ENCODE measurements at regions not wholly inside any gene's neighbourhood (a gene's known extent, or its start where the extent isn't known, plus 50 kb on each side); places are given as distances from the start of the nearest gene placed in this dataset.

GRCh38 chr6:14321992-14322772 is 204.6 kb downstream of the CD83 start:
- no peak overlapping the region for H3K4me3 ChIP-seq (replicated peaks in 1 of 2; ENCODE audit: low read depth in 2 of 2, low read length in 2 of 2)
- TF ChIP-seq, protein P1, sequence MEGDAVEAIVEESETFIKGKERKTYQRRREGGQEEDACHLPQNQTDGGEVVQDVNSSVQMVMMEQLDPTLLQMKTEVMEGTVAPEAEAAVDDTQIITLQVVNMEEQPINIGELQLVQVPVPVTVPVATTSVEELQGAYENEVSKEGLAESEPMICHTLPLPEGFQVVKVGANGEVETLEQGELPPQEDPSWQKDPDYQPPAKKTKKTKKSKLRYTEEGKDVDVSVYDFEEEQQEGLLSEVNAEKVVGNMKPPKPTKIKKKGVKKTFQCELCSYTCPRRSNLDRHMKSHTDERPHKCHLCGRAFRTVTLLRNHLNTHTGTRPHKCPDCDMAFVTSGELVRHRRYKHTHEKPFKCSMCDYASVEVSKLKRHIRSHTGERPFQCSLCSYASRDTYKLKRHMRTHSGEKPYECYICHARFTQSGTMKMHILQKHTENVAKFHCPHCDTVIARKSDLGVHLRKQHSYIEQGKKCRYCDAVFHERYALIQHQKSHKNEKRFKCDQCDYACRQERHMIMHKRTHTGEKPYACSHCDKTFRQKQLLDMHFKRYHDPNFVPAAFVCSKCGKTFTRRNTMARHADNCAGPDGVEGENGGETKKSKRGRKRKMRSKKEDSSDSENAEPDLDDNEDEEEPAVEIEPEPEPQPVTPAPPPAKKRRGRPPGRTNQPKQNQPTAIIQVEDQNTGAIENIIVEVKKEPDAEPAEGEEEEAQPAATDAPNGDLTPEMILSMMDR (IDR thresholded peaks at IDR 0.05; ENCODE audit: low read depth, low read length): no peak
- no peak for DNase-seq (ENCODE audit: low read depth in 2 of 2)

DNA sequence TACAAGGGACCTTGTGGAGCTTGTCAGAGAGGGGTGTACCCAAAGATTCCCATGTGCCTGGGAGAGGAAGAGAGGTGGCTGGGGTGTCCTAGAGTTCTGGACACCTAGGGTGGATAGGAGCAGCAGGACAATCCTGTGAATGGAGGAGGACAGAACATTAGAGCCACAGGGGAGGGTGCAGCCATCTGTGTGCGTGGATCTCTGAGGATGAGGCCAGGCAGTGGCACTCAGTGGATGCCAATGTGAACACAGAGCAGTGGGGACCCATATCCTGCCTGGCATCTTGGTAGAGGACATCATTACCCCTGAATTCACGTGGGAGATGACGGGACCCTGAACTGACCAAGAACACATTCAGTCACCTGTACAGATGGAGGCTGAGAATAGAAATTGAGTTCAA is 205.3 kb downstream of the CD83 start:
- TF ChIP-seq, protein P1 (IDR thresholded peaks at IDR 0.05; ENCODE audit: low read depth, low read length): no peak
- H3K4me3 ChIP-seq (replicated peaks in 1 of 2; ENCODE audit: low read depth in 2 of 2, low read length in 2 of 2): no peak overlapping the region
- DNase-seq (ENCODE audit: low read depth in 2 of 2): no peak

DNA sequence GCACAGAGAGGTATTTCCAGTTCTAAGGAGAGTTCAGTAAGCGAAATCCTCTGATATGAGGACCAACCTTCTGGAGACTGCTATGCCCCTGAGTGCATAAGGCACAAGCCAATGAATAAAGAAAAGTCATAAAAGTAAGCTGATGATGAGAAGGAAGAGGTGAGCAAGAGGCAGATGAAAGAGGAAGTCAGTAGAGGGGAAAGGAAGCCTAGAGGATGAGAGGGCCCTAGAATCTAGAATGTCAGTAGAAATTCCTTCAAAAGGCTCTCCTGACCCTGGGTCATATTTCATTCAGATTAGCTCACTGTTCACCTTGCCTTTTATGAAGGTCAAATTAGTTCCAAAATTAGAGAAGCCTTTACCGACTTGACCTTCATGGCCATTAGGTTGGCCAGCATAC is 209.2 kb downstream of the CD83 start:
- DNase-seq (ENCODE audit: low read depth in 2 of 2): no peak
- H3K4me3 ChIP-seq (replicated peaks in 1 of 2; ENCODE audit: low read depth in 2 of 2, low read length in 2 of 2): no peak overlapping the region
- TF ChIP-seq, protein P1 (IDR thresholded peaks at IDR 0.05; ENCODE audit: low read depth, low read length): no peak

GRCh38 chr6:14328163-14328562 is 210.6 kb downstream of the CD83 start:
- no peak for DNase-seq (ENCODE audit: low read depth in 2 of 2)
- TF ChIP-seq, protein P1 (IDR thresholded peaks at IDR 0.05; ENCODE audit: low read depth, low read length): no peak
- no peak overlapping the region for H3K4me3 ChIP-seq (replicated peaks in 1 of 2; ENCODE audit: low read depth in 2 of 2, low read length in 2 of 2)

DNA sequence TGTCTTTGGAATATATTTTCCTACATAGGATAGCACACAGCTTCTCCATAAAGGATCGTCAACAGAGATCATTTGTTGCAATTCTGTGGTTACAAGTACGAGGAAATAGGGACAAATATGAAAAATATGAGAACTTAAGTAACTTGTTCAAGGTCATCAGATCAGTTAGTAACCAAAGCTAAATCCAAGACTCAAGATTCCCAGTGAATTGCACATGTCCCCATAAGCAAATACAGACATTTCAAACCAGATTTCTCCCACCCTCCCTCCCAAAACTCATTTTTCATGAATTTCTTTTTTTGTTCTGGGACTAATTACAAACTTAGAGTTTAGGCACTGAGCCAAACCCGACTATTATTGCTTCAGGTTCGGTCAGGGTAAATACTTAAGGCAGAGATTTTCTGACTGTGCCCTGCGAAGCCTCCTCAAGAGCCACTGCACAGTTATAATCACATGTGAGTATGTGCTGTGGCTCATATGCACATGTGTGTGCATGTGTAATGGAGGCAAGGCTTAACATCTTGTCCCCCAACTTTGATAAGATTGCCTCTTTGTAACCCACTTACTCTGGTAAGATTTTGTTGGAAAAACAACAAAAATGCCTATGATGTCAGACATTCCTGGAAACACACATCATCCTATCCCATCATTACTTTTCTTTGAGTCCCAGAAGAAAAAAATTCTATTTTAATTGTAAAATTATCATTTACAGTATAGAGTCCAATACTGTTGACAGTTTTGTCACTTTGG is 216.2 kb downstream of the CD83 start:
- TF ChIP-seq, protein P1 (IDR thresholded peaks at IDR 0.05; ENCODE audit: low read depth, low read length): no peak
- no peak overlapping the region for H3K4me3 ChIP-seq (replicated peaks in 1 of 2; ENCODE audit: low read depth in 2 of 2, low read length in 2 of 2)
- DNase-seq (ENCODE audit: low read depth in 2 of 2): peak; percentile 49

DNA sequence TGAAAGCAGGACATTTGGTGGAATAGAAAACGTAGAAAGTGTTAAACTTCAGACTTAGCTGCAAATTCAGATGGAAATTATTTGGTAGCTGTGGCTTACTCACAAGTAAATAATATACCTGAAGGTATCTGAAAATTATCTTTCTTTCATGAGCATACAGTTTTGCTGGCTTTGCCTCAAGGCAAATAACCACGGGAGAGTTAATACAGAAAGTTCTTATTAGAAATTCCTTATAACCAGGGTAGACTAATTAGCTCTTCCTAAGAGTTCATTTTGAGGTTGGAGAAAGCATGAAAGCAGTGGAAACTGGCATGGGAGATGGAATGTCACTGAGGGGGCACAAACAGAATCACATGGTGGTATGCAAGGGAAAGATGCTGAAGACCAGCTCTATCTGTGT is 217.5 kb downstream of the CD83 start:
- TF ChIP-seq, protein P1 (IDR thresholded peaks at IDR 0.05; ENCODE audit: low read depth, low read length): no peak
- no peak for DNase-seq (ENCODE audit: low read depth in 2 of 2)
- H3K4me3 ChIP-seq (replicated peaks in 1 of 2; ENCODE audit: low read depth in 2 of 2, low read length in 2 of 2): no peak overlapping the region
